ENCODE measurements at regions not wholly inside any gene's neighbourhood (a gene's known extent, or its start where the extent isn't known, plus 50 kb on each side); places are given as distances from the start of the nearest gene placed in this dataset.

GRCh38 chr15:93897377-93897776 is 334.0 kb upstream of the MCTP2 start:
- Histone ChIP-seq H3K36me3 (ENCODE audit: control insufficient read depth in 3 of 3, insufficient read depth in 3 of 3, low read length in 3 of 3) (no peaks in the 10 kb centered on the region), H3K27me3 (ENCODE audit: control insufficient read depth in 3 of 3, insufficient read depth in 3 of 3, low read length in 3 of 3) (no peaks in the 10 kb centered on the region), H3K9ac (ENCODE audit: low read depth in 1 of 3, low read length in 3 of 3) (no peak overlapping the region), H3K27ac (ENCODE audit: low read depth, low read length) (no peak overlapping the region), H3K4me1 (ENCODE audit: control insufficient read depth in 3 of 3, insufficient read depth in 3 of 3, low read length in 3 of 3) (no peaks in the 10 kb centered on the region), H3K9me3 (ENCODE audit: control insufficient read depth in 3 of 3, low read length in 3 of 3) (no peaks in the 10 kb centered on the region), H3K4me3 (ENCODE audit: low read length in 3 of 3) (no peak overlapping the region)

GRCh38 chr15:93895976-93896770 is 335.2 kb upstream of the MCTP2 start:
- no peak overlapping the region for H3K9ac ChIP-seq (ENCODE audit: low read depth in 1 of 3, low read length in 3 of 3)
- no peaks in the 10 kb centered on the region for H3K27me3 ChIP-seq (ENCODE audit: control insufficient read depth in 3 of 3, insufficient read depth in 3 of 3, low read length in 3 of 3)
- no peaks in the 10 kb centered on the region for H3K4me1 ChIP-seq (ENCODE audit: control insufficient read depth in 3 of 3, insufficient read depth in 3 of 3, low read length in 3 of 3)
- H3K36me3 ChIP-seq (ENCODE audit: control insufficient read depth in 3 of 3, insufficient read depth in 3 of 3, low read length in 3 of 3) = no peaks in the 10 kb centered on the region
- no peak overlapping the region for H3K27ac ChIP-seq (ENCODE audit: low read depth, low read length)
- no peak overlapping the region for H3K4me3 ChIP-seq (ENCODE audit: low read length in 3 of 3)
- no peaks in the 10 kb centered on the region for H3K9me3 ChIP-seq (ENCODE audit: control insufficient read depth in 3 of 3, low read length in 3 of 3)

- Histone ChIP-seq H3K9me3 (ENCODE audit: control insufficient read depth in 3 of 3, low read length in 3 of 3) (no peaks in the 10 kb centered on the region), H3K9ac (ENCODE audit: low read depth in 1 of 3, low read length in 3 of 3) (no peak overlapping the region), H3K4me1 (ENCODE audit: control insufficient read depth in 3 of 3, insufficient read depth in 3 of 3, low read length in 3 of 3) (no peaks in the 10 kb centered on the region), H3K27ac (ENCODE audit: low read depth, low read length) (no peak overlapping the region), H3K4me3 (ENCODE audit: low read length in 3 of 3) (no peak overlapping the region), H3K27me3 (ENCODE audit: control insufficient read depth in 3 of 3, insufficient read depth in 3 of 3, low read length in 3 of 3) (no peaks in the 10 kb centered on the region), H3K36me3 (ENCODE audit: control insufficient read depth in 3 of 3, insufficient read depth in 3 of 3, low read length in 3 of 3) (no peaks in the 10 kb centered on the region)
These were observed 336.8 kb upstream of the MCTP2 start for GRCh38 chr15:93894438-93895036.

- no peaks in the 10 kb centered on the region for H3K9me3 ChIP-seq (ENCODE audit: control insufficient read depth in 3 of 3, low read length in 3 of 3)
- H3K4me3 ChIP-seq (ENCODE audit: low read length in 3 of 3) = no peak overlapping the region
- H3K4me1 ChIP-seq (ENCODE audit: control insufficient read depth in 3 of 3, insufficient read depth in 3 of 3, low read length in 3 of 3) = no peaks in the 10 kb centered on the region
- no peaks in the 10 kb centered on the region for H3K36me3 ChIP-seq (ENCODE audit: control insufficient read depth in 3 of 3, insufficient read depth in 3 of 3, low read length in 3 of 3)
- no peak overlapping the region for H3K27ac ChIP-seq (ENCODE audit: low read depth, low read length)
- H3K27me3 ChIP-seq (ENCODE audit: control insufficient read depth in 3 of 3, insufficient read depth in 3 of 3, low read length in 3 of 3) = no peaks in the 10 kb centered on the region
- no peak overlapping the region for H3K9ac ChIP-seq (ENCODE audit: low read depth in 1 of 3, low read length in 3 of 3)
These were observed 344.2 kb upstream of the MCTP2 start for GRCh38 chr15:93887151-93887550.

GRCh38 chr15:93882779-93883178 is 348.6 kb upstream of the MCTP2 start:
- H3K9ac ChIP-seq (ENCODE audit: low read depth in 1 of 3, low read length in 3 of 3) = no peak overlapping the region
- H3K4me1 ChIP-seq (ENCODE audit: control insufficient read depth in 3 of 3, insufficient read depth in 3 of 3, low read length in 3 of 3) = no peaks in the 10 kb centered on the region
- H3K27ac ChIP-seq (ENCODE audit: low read depth, low read length) = no peak overlapping the region
- H3K36me3 ChIP-seq (ENCODE audit: control insufficient read depth in 3 of 3, insufficient read depth in 3 of 3, low read length in 3 of 3) = no peaks in the 10 kb centered on the region
- H3K4me3 ChIP-seq (ENCODE audit: low read length in 3 of 3) = no peak overlapping the region
- no peaks in the 10 kb centered on the region for H3K27me3 ChIP-seq (ENCODE audit: control insufficient read depth in 3 of 3, insufficient read depth in 3 of 3, low read length in 3 of 3)
- no peaks in the 10 kb centered on the region for H3K9me3 ChIP-seq (ENCODE audit: control insufficient read depth in 3 of 3, low read length in 3 of 3)

- H3K36me3 ChIP-seq (ENCODE audit: control insufficient read depth in 3 of 3, insufficient read depth in 3 of 3, low read length in 3 of 3) = no peaks in the 10 kb centered on the region
- H3K9ac ChIP-seq (ENCODE audit: low read depth in 1 of 3, low read length in 3 of 3) = no peak overlapping the region
- no peaks in the 10 kb centered on the region for H3K27me3 ChIP-seq (ENCODE audit: control insufficient read depth in 3 of 3, insufficient read depth in 3 of 3, low read length in 3 of 3)
- H3K4me3 ChIP-seq (ENCODE audit: low read length in 3 of 3) = no peak overlapping the region
- no peaks in the 10 kb centered on the region for H3K4me1 ChIP-seq (ENCODE audit: control insufficient read depth in 3 of 3, insufficient read depth in 3 of 3, low read length in 3 of 3)
- no peaks in the 10 kb centered on the region for H3K9me3 ChIP-seq (ENCODE audit: control insufficient read depth in 3 of 3, low read length in 3 of 3)
- no peak overlapping the region for H3K27ac ChIP-seq (ENCODE audit: low read depth, low read length)
These were observed 349.2 kb upstream of the MCTP2 start for GRCh38 chr15:93882141-93882540.

- H3K27me3 ChIP-seq (ENCODE audit: control insufficient read depth in 3 of 3, insufficient read depth in 3 of 3, low read length in 3 of 3) = no peaks in the 10 kb centered on the region
- no peak overlapping the region for H3K27ac ChIP-seq (ENCODE audit: low read depth, low read length)
These were observed 350.1 kb upstream of the MCTP2 start for GRCh38 chr15:93881310-93881709.

GRCh38 chr15:93880358-93880757 is 351.0 kb upstream of the MCTP2 start:
- H3K4me1 ChIP-seq (ENCODE audit: control insufficient read depth in 3 of 3, insufficient read depth in 3 of 3, low read length in 3 of 3) = no peaks in the 10 kb centered on the region
- no peak overlapping the region for H3K4me3 ChIP-seq (ENCODE audit: low read length in 3 of 3)
- no peak overlapping the region for H3K9ac ChIP-seq (ENCODE audit: low read depth in 1 of 3, low read length in 3 of 3)
- H3K9me3 ChIP-seq (ENCODE audit: control insufficient read depth in 3 of 3, low read length in 3 of 3) = no peaks in the 10 kb centered on the region
- H3K27ac ChIP-seq (ENCODE audit: low read depth, low read length) = no peak overlapping the region
- no peaks in the 10 kb centered on the region for H3K27me3 ChIP-seq (ENCODE audit: control insufficient read depth in 3 of 3, insufficient read depth in 3 of 3, low read length in 3 of 3)
- H3K36me3 ChIP-seq (ENCODE audit: control insufficient read depth in 3 of 3, insufficient read depth in 3 of 3, low read length in 3 of 3) = no peaks in the 10 kb centered on the region

More at GRCh38 chr15:93881310-93881709, 350.1 kb upstream of the MCTP2 start:
- Histone ChIP-seq H3K4me3 (ENCODE audit: low read length in 3 of 3) (no peak overlapping the region), H3K4me1 (ENCODE audit: control insufficient read depth in 3 of 3, insufficient read depth in 3 of 3, low read length in 3 of 3) (no peaks in the 10 kb centered on the region), H3K9me3 (ENCODE audit: control insufficient read depth in 3 of 3, low read length in 3 of 3) (no peaks in the 10 kb centered on the region), H3K9ac (ENCODE audit: low read depth in 1 of 3, low read length in 3 of 3) (no peak overlapping the region), H3K36me3 (ENCODE audit: control insufficient read depth in 3 of 3, insufficient read depth in 3 of 3, low read length in 3 of 3) (no peaks in the 10 kb centered on the region)

GRCh38 chr15:93870583-93870982 is 360.8 kb upstream of the MCTP2 start:
- Histone ChIP-seq H3K36me3 (ENCODE audit: control insufficient read depth in 3 of 3, insufficient read depth in 3 of 3, low read length in 3 of 3) (no peaks in the 10 kb centered on the region), H3K4me1 (ENCODE audit: control insufficient read depth in 3 of 3, insufficient read depth in 3 of 3, low read length in 3 of 3) (peaks cover 0 to 8% (median 0%) of the 10 kb centered on the region in 3 donors), H3K27ac (ENCODE audit: low read depth, low read length) (no peak overlapping the region), H3K27me3 (ENCODE audit: control insufficient read depth in 3 of 3, insufficient read depth in 3 of 3, low read length in 3 of 3) (no peaks in the 10 kb centered on the region), H3K4me3 (ENCODE audit: low read length in 3 of 3) (no peak overlapping the region), H3K9me3 (ENCODE audit: control insufficient read depth in 3 of 3, low read length in 3 of 3) (no peaks in the 10 kb centered on the region), H3K9ac (ENCODE audit: low read depth in 1 of 3, low read length in 3 of 3) (no peak overlapping the region)

GRCh38 chr15:93866948-93867347 is 364.4 kb upstream of the MCTP2 start:
- Histone ChIP-seq H3K9ac (ENCODE audit: low read depth in 1 of 3, low read length in 3 of 3) (no peak overlapping the region), H3K36me3 (ENCODE audit: control insufficient read depth in 3 of 3, insufficient read depth in 3 of 3, low read length in 3 of 3) (no peaks in the 10 kb centered on the region), H3K27ac (ENCODE audit: low read depth, low read length) (no peak overlapping the region), H3K9me3 (ENCODE audit: control insufficient read depth in 3 of 3, low read length in 3 of 3) (no peaks in the 10 kb centered on the region), H3K4me3 (ENCODE audit: low read length in 3 of 3) (no peak overlapping the region), H3K4me1 (ENCODE audit: control insufficient read depth in 3 of 3, insufficient read depth in 3 of 3, low read length in 3 of 3) (peaks cover 0 to 8% (median 0%) of the 10 kb centered on the region in 3 donors), H3K27me3 (ENCODE audit: control insufficient read depth in 3 of 3, insufficient read depth in 3 of 3, low read length in 3 of 3) (no peaks in the 10 kb centered on the region)

All from skeletal muscle tissue (tissue), 3 donors.